Mononuclear cell (primary cell): ENCODE measurements at regions not wholly inside any gene's neighbourhood (a gene's known extent, or its start where the extent isn't known, plus 50 kb on each side); places are given as distances from the start of the nearest gene placed in this dataset.
A peak's percentile ranks its signal among the peaks of the same experiment; 100 is the strongest.

ENCODE experiments used
- H3K27me3 ChIP-seq: 2 replicates; pipeline ENCODE4 v1.6.0; 2011; ENCODE audit warnings: low read length, control low read depth; ENCODE audit not compliant: insufficient read depth
- H3K4me1 ChIP-seq: 2 replicates; pipeline ENCODE4 v1.5.1; 2011; ENCODE audit warnings: mild to moderate bottlenecking, low read length, control low read depth; ENCODE audit not compliant: insufficient read depth
- H3K4me3 ChIP-seq: 2 replicates; pipeline ENCODE4 v1.5.1; 2011; ENCODE audit warnings: mild to moderate bottlenecking, low read length, moderate library complexity
- H3K9me3 ChIP-seq: 2 replicates; pipeline ENCODE4 v1.5.1; 2011; ENCODE audit warnings: low read depth, mild to moderate bottlenecking, control low read depth, low read length

- Histone ChIP-seq H3K9me3 (no peaks in the 10 kb centered on the region), H3K4me3 (no peak overlapping the region), H3K27me3 (no peaks in the 10 kb centered on the region), H3K4me1 (no peaks in the 10 kb centered on the region)
These were observed 166.8 kb upstream of the RUNX1 start for GRCh38 chr21:35215870-35216269.

- Histone ChIP-seq H3K9me3 (no peaks in the 10 kb centered on the region), H3K4me3 (no peak overlapping the region), H3K4me1 (no peaks in the 10 kb centered on the region), H3K27me3 (no peaks in the 10 kb centered on the region)
These were observed 163.5 kb upstream of the RUNX1 start for GRCh38 chr21:35212393-35213127.

GRCh38 chr21:35211782-35212181 lies 162.7 kb upstream of the RUNX1 start:
- no peaks in the 10 kb centered on the region for H3K9me3 ChIP-seq
- no peaks in the 10 kb centered on the region for H3K4me1 ChIP-seq
- H3K27me3 ChIP-seq: no peaks in the 10 kb centered on the region
- H3K4me3 ChIP-seq: no peak overlapping the region

GRCh38 chr21:35210093-35210492 lies 161.0 kb upstream of the RUNX1 start:
- no peaks in the 10 kb centered on the region for H3K27me3 ChIP-seq
- no peak overlapping the region for H3K4me3 ChIP-seq
- peaks cover 16% of the 10 kb centered on the region for H3K4me1 ChIP-seq
- H3K9me3 ChIP-seq: no peaks in the 10 kb centered on the region

GRCh38 chr21:35208810-35209517 lies 159.9 kb upstream of the RUNX1 start:
- no peaks in the 10 kb centered on the region for H3K9me3 ChIP-seq
- no peak overlapping the region for H3K4me3 ChIP-seq
- no peaks in the 10 kb centered on the region for H3K27me3 ChIP-seq
- H3K4me1 ChIP-seq: peaks cover 17% of the 10 kb centered on the region

- Histone ChIP-seq H3K27me3 (no peaks in the 10 kb centered on the region), H3K9me3 (no peaks in the 10 kb centered on the region), H3K4me1 (peaks cover 17% of the 10 kb centered on the region), H3K4me3 (no peak overlapping the region)
These were observed 159.0 kb upstream of the RUNX1 start for GRCh38 chr21:35208104-35208503.

GRCh38 chr21:35207322-35207721 lies 158.2 kb upstream of the RUNX1 start:
- no peak overlapping the region for H3K4me3 ChIP-seq

GRCh38 chr21:35206141-35207125 lies 157.3 kb upstream of the RUNX1 start:
- H3K9me3 ChIP-seq: no peaks in the 10 kb centered on the region
- H3K4me1 ChIP-seq: peaks cover 17% of the 10 kb centered on the region
- no peaks in the 10 kb centered on the region for H3K27me3 ChIP-seq
- H3K4me3 ChIP-seq: no peak overlapping the region

More at GRCh38 chr21:35207322-35207721, 158.2 kb upstream of the RUNX1 start:
- Histone ChIP-seq H3K9me3 (no peaks in the 10 kb centered on the region), H3K4me1 (peaks cover 17% of the 10 kb centered on the region), H3K27me3 (no peaks in the 10 kb centered on the region)

- Histone ChIP-seq H3K27me3 (no peaks in the 10 kb centered on the region), H3K4me1 (peaks cover 17% of the 10 kb centered on the region), H3K9me3 (no peaks in the 10 kb centered on the region), H3K4me3 (peak overlapping the region; percentile 23)
These were observed 155.9 kb upstream of the RUNX1 start for GRCh38 chr21:35204850-35205541.

GRCh38 chr21:35204125-35204524 lies 155.0 kb upstream of the RUNX1 start:
- Histone ChIP-seq H3K9me3 (no peaks in the 10 kb centered on the region), H3K4me3 (no peak overlapping the region), H3K27me3 (no peaks in the 10 kb centered on the region), H3K4me1 (peaks cover 17% of the 10 kb centered on the region)

- H3K27me3 ChIP-seq: no peaks in the 10 kb centered on the region
- H3K4me1 ChIP-seq: peaks cover 17% of the 10 kb centered on the region
- no peaks in the 10 kb centered on the region for H3K9me3 ChIP-seq
- no peak overlapping the region for H3K4me3 ChIP-seq
These were observed 154.2 kb upstream of the RUNX1 start for GRCh38 chr21:35203093-35203977.

- Histone ChIP-seq H3K4me1 (peaks cover 17% of the 10 kb centered on the region), H3K27me3 (no peaks in the 10 kb centered on the region), H3K9me3 (no peaks in the 10 kb centered on the region), H3K4me3 (no peak overlapping the region)
These were observed 153.3 kb upstream of the RUNX1 start for GRCh38 chr21:35202431-35202830.

- peaks cover 17% of the 10 kb centered on the region for H3K4me1 ChIP-seq
- no peaks in the 10 kb centered on the region for H3K27me3 ChIP-seq
- H3K4me3 ChIP-seq: no peak overlapping the region
- no peaks in the 10 kb centered on the region for H3K9me3 ChIP-seq
These were observed 152.7 kb upstream of the RUNX1 start for GRCh38 chr21:35201799-35202198.

GRCh38 chr21:35201288-35201687 lies 152.2 kb upstream of the RUNX1 start:
- Histone ChIP-seq H3K4me1 (peaks cover 13% of the 10 kb centered on the region), H3K27me3 (no peaks in the 10 kb centered on the region), H3K4me3 (no peak overlapping the region), H3K9me3 (no peaks in the 10 kb centered on the region)
